COLO668 (cell line): ENCODE measurements at regions not wholly inside any gene's neighbourhood (a gene's known extent, or its start where the extent isn't known, plus 50 kb on each side); places are given as distances from the start of the nearest gene placed in this dataset.
A peak's percentile ranks its signal among the peaks of the same experiment; 100 is the strongest.

Experiments
- DNase-seq: peaks from one replicate; lab custom pipeline; 2025; ENCODE audit not compliant: unreplicated experiment; lab: John Stamatoyannopoulos, UW

- DNase-seq, result no peak
Observed at GRCh38 chr2:239786791-239787190, 238.4 kb downstream of the NDUFA10 start.

GRCh38 chr2:239781454-239781853, 243.7 kb downstream of the NDUFA10 start:
- no peak for DNase-seq

GRCh38 chr2:239780236-239780994, 244.7 kb downstream of the NDUFA10 start:
- DNase-seq, result no peak

- DNase-seq, result no peak
Observed at GRCh38 chr2:239779584-239779983, 245.6 kb downstream of the NDUFA10 start.

GRCh38 chr2:239778861-239779558, 246.1 kb downstream of the NDUFA10 start:
- no peak for DNase-seq

- DNase-seq, result peak; percentile 45
Observed at GRCh38 chr2:239778042-239778851, 246.9 kb downstream of the NDUFA10 start.

GRCh38 chr2:239777219-239777618, 247.9 kb downstream of the NDUFA10 start:
- DNase-seq, result no peak

GRCh38 chr2:239776436-239777005, 248.6 kb downstream of the NDUFA10 start:
- no peak for DNase-seq

- no peak for DNase-seq
Observed at GRCh38 chr2:239775623-239776435, 249.3 kb downstream of the NDUFA10 start.

GRCh38 chr2:239774933-239775622, 250.1 kb downstream of the NDUFA10 start:
- no peak for DNase-seq

GRCh38 chr2:239774142-239774462, 251.0 kb downstream of the NDUFA10 start:
- no peak for DNase-seq

- no peak for DNase-seq
Observed at GRCh38 chr2:239773228-239774141, 251.7 kb downstream of the NDUFA10 start.

GRCh38 chr2:239772721-239773120, 252.4 kb downstream of the NDUFA10 start:
- no peak for DNase-seq

GRCh38 chr2:239770246-239770639, 254.9 kb downstream of the NDUFA10 start:
- DNase-seq, result peak; percentile 87

GRCh38 chr2:239769554-239770245, 255.4 kb downstream of the NDUFA10 start:
- DNase-seq, result peak; percentile 16

- no peak for DNase-seq
Observed at GRCh38 chr2:239768907-239769553, 256.1 kb downstream of the NDUFA10 start.

- no peak for DNase-seq
Observed at GRCh38 chr2:239768031-239768790, 256.9 kb downstream of the NDUFA10 start.
